Inferior parietal cortex (tissue), 1 donor: ENCODE measurements at regions not wholly inside any gene's neighbourhood (a gene's known extent, or its start where the extent isn't known, plus 50 kb on each side); places are given as distances from the start of the nearest gene placed in this dataset.
"Not testable (repeated sequence)": the region's sequence is repeated elsewhere in the genome, so short reads cannot be mapped to it uniquely, and the experiment has no call there.

Experiments used
- DNase-seq: peaks from one replicate; pipeline ENCODE4 v3.0.0-alpha.2; 2016; ENCODE audit errors: extremely low spot score

DNA sequence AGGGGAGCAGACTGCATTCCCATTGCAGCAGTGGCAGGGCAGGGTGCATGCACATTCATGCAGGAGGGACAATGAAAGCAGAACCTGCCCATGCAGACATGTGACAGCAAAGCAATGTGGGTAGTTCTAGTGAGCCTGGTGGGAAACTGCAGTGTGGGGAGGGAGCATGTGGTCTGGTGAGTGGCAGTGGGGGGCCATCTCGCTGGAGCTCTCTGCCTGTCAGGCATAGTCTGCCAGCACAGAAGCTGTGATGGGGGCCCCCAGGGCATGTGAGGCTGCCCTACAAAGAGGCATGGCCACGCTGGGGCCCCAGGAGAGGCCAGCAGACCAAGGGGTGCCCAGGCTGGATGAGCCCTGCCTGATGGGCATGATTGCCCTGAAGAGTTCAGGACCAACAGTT is 579.7 kb downstream of the PTPRC start:
- no peak for DNase-seq

DNA sequence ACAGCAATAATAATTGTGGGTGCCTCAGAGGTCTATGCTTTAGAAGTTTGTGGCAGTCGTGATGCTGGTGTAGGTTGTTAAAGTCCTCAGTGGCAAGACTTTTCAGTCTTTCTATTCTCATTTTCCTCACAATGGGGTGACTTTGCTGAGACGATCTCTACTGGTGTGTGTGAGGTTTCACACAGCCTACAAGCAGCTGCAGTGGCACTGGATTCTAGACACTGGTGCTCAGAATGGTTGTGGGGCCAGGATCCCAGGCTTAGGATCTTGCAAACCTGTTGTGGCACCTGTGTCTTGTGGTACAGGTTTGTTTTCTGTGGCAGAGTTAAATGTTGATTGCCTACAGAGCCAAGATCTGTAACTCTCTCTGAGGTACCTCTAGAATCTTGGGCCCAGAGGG is 581.2 kb downstream of the PTPRC start:
- no peak for DNase-seq

- DNase-seq = no peak
Observed at GRCh38 chr1:199221371-199222150, 582.7 kb downstream of the PTPRC start.

GRCh38 chr1:199223936-199224335 is 585.1 kb downstream of the PTPRC start:
- DNase-seq = no peak

DNA sequence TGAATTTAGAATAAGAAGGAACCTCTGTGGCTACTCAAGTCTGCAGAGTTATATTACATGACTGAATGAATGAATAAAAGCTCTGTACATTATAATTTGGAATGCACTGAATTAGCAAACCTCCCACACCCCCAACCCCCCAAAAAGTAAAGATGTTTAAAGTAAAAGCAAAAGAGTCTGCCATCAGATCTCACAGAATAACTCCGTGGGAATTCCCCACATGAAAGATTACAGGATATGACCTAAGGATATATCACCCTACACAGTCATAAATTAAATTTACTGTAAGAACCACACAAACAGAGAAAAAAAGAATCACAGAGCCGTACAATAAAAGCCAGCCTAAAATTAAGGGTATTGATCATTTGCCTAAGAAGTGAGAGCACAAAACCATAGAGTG is 587.3 kb downstream of the PTPRC start:
- no peak for DNase-seq

GRCh38 chr1:199242147-199242546 is 603.3 kb downstream of the PTPRC start:
- no peak for DNase-seq

DNA sequence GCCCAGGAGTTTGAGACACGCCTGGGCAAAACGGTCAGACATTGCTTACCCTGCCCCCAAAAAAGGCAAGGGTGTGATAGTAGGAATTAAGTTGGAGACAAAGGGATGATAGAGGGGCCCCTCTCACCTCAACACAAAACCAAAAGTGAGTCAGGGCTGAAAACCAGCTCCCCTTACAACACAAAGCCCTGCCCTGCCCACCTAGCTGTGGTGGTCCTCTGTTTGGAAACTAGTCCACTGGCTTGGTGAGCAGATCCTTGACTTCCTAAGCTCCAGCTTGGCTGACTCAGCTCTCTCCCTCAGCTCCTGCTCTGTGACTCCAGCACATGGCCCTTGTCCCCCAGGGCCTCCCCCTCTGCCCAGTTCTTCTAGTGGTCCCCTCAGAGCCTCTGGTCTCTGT is 603.8 kb downstream of the PTPRC start:
- no peak for DNase-seq

DNA sequence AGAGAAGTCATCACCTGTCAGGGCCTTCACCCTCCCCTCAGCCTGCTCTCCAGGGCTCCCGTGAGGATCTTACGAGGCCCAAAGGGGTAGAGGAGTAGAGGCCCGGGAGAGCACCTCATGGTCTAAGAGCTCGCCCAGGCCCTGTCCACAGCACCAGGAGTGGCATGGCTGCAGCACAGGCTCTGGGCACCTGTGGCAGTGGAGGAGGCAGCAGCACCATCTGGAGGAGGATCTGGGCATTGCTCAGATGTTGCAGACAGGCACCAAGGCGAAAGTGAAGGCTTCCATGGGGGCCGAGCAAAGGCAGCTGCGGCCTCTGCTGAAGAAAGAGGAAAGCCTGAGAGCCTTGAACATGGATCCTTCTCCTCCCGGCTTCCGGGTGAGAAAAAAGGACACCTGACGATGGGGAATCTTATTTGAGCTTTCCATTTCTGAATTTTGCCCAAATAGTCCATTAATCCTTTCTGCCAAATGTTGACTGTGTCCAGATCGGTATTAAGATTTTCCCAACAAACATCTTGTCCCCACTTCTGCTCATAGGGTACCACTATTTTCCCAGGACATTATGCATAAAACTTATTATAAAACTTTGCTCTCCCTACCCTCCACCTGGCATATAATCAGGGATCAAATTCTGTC is 604.7 kb downstream of the PTPRC start:
- peak; percentile 59 for DNase-seq

- no peak for DNase-seq
Observed at GRCh38 chr1:199245946-199246345, 607.1 kb downstream of the PTPRC start.

- DNase-seq = no peak
Observed at GRCh38 chr1:199246716-199247115, 607.9 kb downstream of the PTPRC start.

DNA sequence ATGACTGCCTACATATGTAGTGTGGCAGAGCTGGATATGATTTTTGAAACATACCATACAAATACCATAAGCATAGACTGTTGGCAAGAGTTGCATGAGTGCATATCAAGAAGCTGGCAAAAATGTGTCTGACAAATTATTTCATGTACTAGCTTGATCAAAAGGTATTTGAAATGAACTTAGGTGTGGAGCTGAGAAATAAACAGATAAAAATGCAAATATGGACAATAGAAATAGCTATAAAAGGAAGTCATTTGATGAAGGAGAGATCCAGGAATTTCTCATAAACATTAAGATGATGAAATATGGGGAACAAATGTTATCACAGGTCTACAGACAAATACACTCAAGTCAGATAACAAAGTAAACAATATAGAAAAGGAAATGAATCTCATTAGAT is 609.1 kb downstream of the PTPRC start:
- no peak for DNase-seq

- DNase-seq = not testable (repeated sequence)
Observed at GRCh38 chr1:199254040-199254439, 615.2 kb downstream of the PTPRC start.

GRCh38 chr1:199261328-199261727 is 622.5 kb downstream of the PTPRC start:
- DNase-seq = no peak

GRCh38 chr1:199264283-199264682 is 625.4 kb downstream of the PTPRC start:
- no peak for DNase-seq

DNA sequence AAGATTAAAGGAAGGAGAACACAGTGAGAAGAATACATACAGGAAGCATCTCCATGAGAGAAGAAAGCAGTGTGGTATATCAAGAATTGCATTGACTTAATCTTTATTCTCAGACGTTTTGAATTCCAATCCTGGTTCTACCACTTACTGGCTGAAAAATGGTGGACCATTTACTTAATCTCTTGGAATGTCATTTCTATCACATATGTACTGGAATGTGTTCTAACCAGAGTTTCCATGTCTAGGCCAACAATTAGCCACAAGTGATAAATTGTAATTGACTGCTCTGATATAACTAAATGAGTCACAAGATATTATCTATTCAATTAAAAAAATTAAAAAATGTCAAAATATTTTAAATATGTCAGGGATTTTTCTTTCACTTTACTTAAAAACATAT is 626.1 kb downstream of the PTPRC start:
- no peak for DNase-seq

- DNase-seq = no peak
Observed at GRCh38 chr1:199265319-199265718, 626.5 kb downstream of the PTPRC start.

DNA sequence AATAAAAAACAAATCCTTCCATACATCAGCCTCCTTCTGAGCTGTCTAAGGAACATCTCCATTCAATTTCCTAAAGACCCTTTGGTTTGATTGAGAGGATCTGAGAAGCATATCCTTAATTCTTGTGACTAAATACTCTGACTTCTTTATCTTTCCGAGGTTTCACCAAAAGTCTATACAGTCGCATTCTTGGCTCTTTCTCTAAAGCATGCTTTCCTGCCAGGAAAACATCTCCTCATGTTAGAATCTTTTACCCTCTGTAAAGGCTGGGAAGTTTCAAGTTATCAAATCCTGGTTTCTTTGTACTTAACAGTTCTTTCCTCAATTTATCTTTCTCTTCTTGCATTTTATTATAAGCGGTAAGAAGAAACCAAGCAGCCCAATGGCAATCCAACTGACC is 630.4 kb downstream of the PTPRC start:
- no peak for DNase-seq

DNA sequence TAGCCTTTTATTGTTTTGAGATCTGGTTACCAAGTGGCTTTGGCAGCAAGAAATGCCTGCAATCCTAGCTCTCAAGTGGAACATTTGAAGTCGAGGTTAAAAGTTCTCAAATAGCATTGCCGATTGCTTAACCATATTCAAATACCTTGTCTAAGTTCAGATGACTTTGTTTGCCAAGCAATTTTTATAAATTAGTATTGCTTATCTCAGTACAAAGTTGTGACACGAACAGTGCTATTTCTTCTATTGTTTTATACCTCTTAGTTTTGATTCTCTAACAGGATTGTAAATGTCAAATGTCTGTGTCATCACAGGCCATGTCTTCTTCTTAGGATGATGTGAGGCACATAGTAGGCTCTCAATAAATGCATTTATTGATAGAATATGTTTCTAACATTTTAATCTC is 633.3 kb downstream of the PTPRC start:
- no peak for DNase-seq

DNA sequence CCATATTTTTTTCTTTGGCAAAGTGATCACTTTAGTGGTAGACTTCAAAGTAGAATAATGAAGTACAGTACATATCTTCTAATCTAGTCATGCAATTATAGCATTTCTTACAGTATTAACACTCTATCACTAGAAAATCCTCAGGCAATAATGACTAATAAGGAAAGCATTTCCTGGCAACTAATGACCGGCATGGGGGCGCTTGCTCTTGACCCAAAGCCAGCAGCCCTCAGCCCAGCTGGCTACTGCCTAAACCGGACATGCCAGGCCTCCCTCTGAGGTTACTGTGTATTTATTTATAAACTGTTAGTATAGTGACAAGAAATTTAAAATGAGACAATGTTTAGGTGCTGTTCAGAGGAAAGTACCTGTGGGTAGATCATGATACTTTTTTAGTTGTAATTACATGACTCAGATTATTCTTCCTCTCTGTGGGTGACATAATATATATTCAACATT is 633.8 kb downstream of the PTPRC start:
- DNase-seq = no peak

DNA sequence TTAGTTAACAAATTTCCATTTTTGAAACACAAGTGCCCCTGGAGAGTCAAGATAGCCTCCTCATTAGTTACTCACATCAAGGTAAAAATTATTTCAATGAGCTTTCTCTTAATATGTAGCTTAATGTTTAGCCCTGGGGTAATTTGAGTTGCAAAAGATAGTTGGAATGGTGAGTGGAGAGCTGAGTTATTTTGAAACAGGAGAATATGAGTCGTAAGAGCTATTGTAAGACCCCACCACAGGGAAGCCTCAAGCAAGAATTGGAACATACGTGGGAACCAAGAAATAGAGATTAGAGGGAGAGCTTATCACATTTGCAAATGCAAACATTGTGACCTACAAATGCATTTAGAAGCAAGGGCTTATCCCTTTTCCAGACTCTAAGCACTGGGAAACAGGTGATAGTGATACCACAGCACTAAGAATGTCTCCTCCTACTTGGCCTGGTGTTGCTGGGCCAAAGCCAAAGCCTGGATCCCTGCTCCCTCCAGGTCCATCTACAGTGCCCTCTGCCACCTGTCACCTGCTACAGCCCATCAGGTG is 635.1 kb downstream of the PTPRC start:
- DNase-seq = no peak

DNA sequence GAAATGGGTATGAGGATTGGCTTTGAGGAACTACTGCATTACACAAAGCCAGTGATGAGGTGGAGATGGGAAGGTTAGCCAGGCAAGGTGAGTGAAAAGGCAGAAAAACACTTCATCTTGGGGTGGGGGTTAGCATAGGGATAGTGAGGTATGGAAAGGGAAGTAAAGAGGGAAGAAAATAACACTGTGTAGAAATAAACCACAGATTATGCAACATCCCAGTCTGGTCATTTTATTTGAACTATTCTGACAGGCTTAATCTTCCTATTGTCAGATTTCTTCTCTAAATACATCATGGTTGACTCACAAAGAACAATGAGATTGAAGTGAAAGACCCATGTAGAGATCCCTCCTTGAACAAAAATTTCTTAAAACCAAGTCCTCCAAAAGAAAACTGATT is 640.2 kb downstream of the PTPRC start:
- DNase-seq = no peak

DNA sequence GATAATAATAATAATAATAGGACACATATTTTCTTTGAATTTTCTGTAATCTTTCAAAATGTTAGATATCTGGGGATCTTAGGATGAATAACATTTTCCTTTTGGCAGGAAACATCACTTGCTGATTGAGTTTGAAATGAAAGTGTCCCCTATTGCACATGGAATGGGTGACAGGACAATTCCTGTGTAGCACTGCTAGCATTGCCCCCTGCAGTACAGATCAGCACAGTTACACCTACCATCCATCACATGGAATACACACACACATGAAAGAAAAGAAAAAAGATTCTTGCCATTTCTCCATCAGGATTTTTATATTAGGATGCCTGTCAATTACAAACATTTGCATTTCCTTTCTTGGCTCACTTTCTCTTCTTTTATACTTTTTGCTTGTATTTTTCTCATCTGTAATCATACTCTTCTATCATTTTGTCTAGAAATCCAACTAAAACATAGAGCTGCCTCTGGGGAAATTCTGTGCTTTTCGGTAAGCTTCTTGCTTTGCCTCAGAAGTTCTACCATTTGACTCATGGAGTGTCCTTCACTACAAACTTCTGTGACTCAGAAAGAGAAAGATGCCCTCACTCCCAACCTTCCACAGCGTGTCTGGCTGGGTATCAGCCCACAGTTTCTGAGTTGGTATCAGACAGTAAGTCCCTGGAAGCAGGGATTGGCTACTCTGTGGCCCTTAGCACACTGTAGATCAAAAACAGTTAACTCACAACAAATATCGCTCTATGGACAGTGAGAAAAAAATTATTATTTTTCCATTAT is 641.2 kb downstream of the PTPRC start:
- DNase-seq = no peak
